ENCODE measurements at regions not wholly inside any gene's neighbourhood (a gene's known extent, or its start where the extent isn't known, plus 50 kb on each side); places are given as distances from the start of the nearest gene placed in this dataset.

- 84% methylated on average over 2 of the region's 2 CpGs for WGBS (ENCODE audit: low lambda C conversion rate, missing lambda C conversion rate)
- Histone ChIP-seq H3K9me2 (replicated peaks; ENCODE audit: insufficient read depth) (no peaks in the 10 kb centered on the region), H3K4me1 (ENCODE audit: insufficient read depth) (no peaks in the 10 kb centered on the region), H2AFZ (no peak overlapping the region), H3K4me3 (no peak overlapping the region), H3K79me2 (no peaks in the 10 kb centered on the region), H3K4me2 (no peak overlapping the region), H3K27me3 (no peaks in the 10 kb centered on the region), H4K20me1 (ENCODE audit: insufficient read depth, poor library complexity, severe bottlenecking) (no peaks in the 10 kb centered on the region), H3K9me3 (ENCODE audit: low read depth) (no peaks in the 10 kb centered on the region), H3K36me3 (replicated peaks; ENCODE audit: insufficient read depth, low read depth) (no peaks in the 10 kb centered on the region), H3K27ac (no peak overlapping the region)
- DNase-seq (ENCODE audit: low spot score), result no peak
- no peak for TF ChIP-seq EZH2phosphoT487 (IDR thresholded peaks at IDR 0.05; ENCODE audit: low read depth, severe bottlenecking, unreplicated experiment)
- no peak for TF ChIP-seq CTCF (IDR thresholded peaks at IDR 0.05; ENCODE audit: poor library complexity)
- no peak for TF ChIP-seq EZH2 (IDR thresholded peaks at IDR 0.05; ENCODE audit: borderline replicate concordance)
Measured at GRCh38 chr2:221022554-221022953, 549.5 kb downstream of the EPHA4 start.

GRCh38 chr2:221025398-221025797, 546.7 kb downstream of the EPHA4 start:
- H4K20me1 ChIP-seq (ENCODE audit: insufficient read depth, poor library complexity, severe bottlenecking), result no peaks in the 10 kb centered on the region
- H3K9me3 ChIP-seq (ENCODE audit: low read depth), result no peaks in the 10 kb centered on the region
- H3K4me3 ChIP-seq, result no peak overlapping the region
- no peak overlapping the region for H3K27ac ChIP-seq
- H2AFZ ChIP-seq, result no peak overlapping the region
- no peak overlapping the region for H3K4me2 ChIP-seq
- 84% methylated on average over 1 of the region's 1 CpG for WGBS (ENCODE audit: low lambda C conversion rate, missing lambda C conversion rate)
- H3K27me3 ChIP-seq, result no peaks in the 10 kb centered on the region
- no peak for DNase-seq (ENCODE audit: low spot score)
- H3K9me2 ChIP-seq (replicated peaks; ENCODE audit: insufficient read depth), result no peaks in the 10 kb centered on the region
- H3K79me2 ChIP-seq, result no peaks in the 10 kb centered on the region
- no peaks in the 10 kb centered on the region for H3K36me3 ChIP-seq (replicated peaks; ENCODE audit: insufficient read depth, low read depth)
- no peak for TF ChIP-seq EZH2 (IDR thresholded peaks at IDR 0.05; ENCODE audit: borderline replicate concordance)
- TF ChIP-seq EZH2phosphoT487 (IDR thresholded peaks at IDR 0.05; ENCODE audit: low read depth, severe bottlenecking, unreplicated experiment), result no peak
- TF ChIP-seq CTCF (IDR thresholded peaks at IDR 0.05; ENCODE audit: poor library complexity), result no peak
- H3K4me1 ChIP-seq (ENCODE audit: insufficient read depth), result no peaks in the 10 kb centered on the region

GRCh38 chr2:221034026-221034701, 537.9 kb downstream of the EPHA4 start:
- Histone ChIP-seq H3K27me3 (no peaks in the 10 kb centered on the region), H3K36me3 (replicated peaks; ENCODE audit: insufficient read depth, low read depth) (no peaks in the 10 kb centered on the region), H3K9me2 (replicated peaks; ENCODE audit: insufficient read depth) (no peaks in the 10 kb centered on the region), H2AFZ (no peak overlapping the region), H3K4me2 (no peak overlapping the region), H3K4me3 (no peak overlapping the region), H3K4me1 (ENCODE audit: insufficient read depth) (no peaks in the 10 kb centered on the region), H3K9me3 (ENCODE audit: low read depth) (no peaks in the 10 kb centered on the region), H3K79me2 (no peaks in the 10 kb centered on the region), H3K27ac (no peak overlapping the region), H4K20me1 (ENCODE audit: insufficient read depth, poor library complexity, severe bottlenecking) (no peaks in the 10 kb centered on the region)
- 93% methylated on average over 2 of the region's 2 CpGs for WGBS (ENCODE audit: low lambda C conversion rate, missing lambda C conversion rate)
- DNase-seq (ENCODE audit: low spot score), result no peak
- no peak for TF ChIP-seq EZH2 (IDR thresholded peaks at IDR 0.05; ENCODE audit: borderline replicate concordance)
- no peak for TF ChIP-seq CTCF (IDR thresholded peaks at IDR 0.05; ENCODE audit: poor library complexity)
- no peak for TF ChIP-seq EZH2phosphoT487 (IDR thresholded peaks at IDR 0.05; ENCODE audit: low read depth, severe bottlenecking, unreplicated experiment)

Data from hepatocyte (in vitro differentiated cells).